RWPE1 (cell line): ENCODE measurements at regions not wholly inside any gene's neighbourhood (a gene's known extent, or its start where the extent isn't known, plus 50 kb on each side); places are given as distances from the start of the nearest gene placed in this dataset.

Experiments
- CTCF ChIA-PET: fragments of 350-600 bp; sonication (Branson Sonifier 250); formaldehyde crosslinking; extraction: SDS; loops from one replicate; lab custom pipeline; 2021; lab: Yijun Ruan, JAX
- POLR2A ChIA-PET: fragments of 400-600 bp; formaldehyde crosslinking; extraction: SDS; loops from one replicate; lab custom pipeline; 2020; ENCODE audit warnings: antibody characterized with exemption; ENCODE audit not compliant: low non-redundant PET; lab: Yijun Ruan, JAX
- DNase-seq: peaks from one replicate; pipeline ENCODE4 v3.0.0; 2012; ENCODE audit warnings: low spot score
- H3K27ac ChIP-seq: fragments of 450-650 bp; 2 replicates; pipeline ENCODE4 v1.5.1; 2017
- TF ChIP-seq, protein P1 (sequence below): fragments of 450-650 bp; conservative IDR thresholded peaks from 2 replicates; pipeline ENCODE4 v1.5.1; 2017; ENCODE audit warnings: low read depth, mild to moderate bottlenecking

- CTCF ChIA-PET, result no interaction called here
- H3K27ac ChIP-seq, result no peak overlapping the region
- POLR2A ChIA-PET, result no interaction called here
- TF ChIP-seq, protein P1, sequence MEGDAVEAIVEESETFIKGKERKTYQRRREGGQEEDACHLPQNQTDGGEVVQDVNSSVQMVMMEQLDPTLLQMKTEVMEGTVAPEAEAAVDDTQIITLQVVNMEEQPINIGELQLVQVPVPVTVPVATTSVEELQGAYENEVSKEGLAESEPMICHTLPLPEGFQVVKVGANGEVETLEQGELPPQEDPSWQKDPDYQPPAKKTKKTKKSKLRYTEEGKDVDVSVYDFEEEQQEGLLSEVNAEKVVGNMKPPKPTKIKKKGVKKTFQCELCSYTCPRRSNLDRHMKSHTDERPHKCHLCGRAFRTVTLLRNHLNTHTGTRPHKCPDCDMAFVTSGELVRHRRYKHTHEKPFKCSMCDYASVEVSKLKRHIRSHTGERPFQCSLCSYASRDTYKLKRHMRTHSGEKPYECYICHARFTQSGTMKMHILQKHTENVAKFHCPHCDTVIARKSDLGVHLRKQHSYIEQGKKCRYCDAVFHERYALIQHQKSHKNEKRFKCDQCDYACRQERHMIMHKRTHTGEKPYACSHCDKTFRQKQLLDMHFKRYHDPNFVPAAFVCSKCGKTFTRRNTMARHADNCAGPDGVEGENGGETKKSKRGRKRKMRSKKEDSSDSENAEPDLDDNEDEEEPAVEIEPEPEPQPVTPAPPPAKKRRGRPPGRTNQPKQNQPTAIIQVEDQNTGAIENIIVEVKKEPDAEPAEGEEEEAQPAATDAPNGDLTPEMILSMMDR, result no peak
- DNase-seq, result no peak
These were observed 1130.4 kb upstream of the SLC10A2 start for GRCh38 chr13:104196611-104197010.

DNA sequence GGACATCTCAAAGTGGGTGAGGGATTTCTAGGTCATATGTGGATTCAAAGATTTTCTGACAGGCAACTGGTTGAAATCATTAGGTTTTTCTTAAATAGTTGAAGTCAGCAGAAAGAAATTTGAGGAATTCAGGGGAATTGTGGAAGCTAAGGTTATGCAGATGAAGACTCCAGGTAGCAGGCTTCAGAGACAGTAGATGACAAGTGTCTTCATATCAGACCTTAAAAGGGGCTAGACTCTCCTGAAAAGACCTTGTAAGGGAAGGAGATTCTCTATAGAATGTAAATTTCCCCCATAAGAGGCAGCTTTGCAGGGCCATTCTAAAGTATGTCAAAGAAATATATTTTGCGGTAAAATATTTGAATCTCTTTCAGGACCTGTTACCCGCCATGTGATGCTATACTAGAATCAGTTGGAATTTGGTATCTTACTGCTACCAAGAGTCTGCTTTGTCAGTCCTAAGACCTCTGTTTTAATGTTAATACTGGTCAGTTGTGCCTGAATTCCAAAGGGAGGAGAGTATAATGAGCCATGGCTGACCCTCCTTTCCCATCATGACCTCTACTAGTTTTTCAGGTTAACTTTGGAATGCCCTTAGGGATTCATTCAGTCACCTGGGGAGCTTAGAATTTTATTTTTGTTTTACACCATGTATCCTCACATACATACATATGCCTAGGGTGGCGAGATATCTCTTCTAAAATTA is 1115.5 kb upstream of the SLC10A2 start:
- ChIA-PET POLR2A (no interaction called here), CTCF (interaction anchor here (0.6 kb wide), 1 partner anchor 1046 kb away, joined by 3 read pairs; no protein-coding TSS in a partner anchor)
- TF ChIP-seq, protein P1, result no peak
- DNase-seq, result no peak
- H3K27ac ChIP-seq, result no peak overlapping the region

GRCh38 chr13:104170980-104171555 is 1104.9 kb upstream of the SLC10A2 start:
- no peak overlapping the region for H3K27ac ChIP-seq
- POLR2A ChIA-PET, result no interaction called here
- CTCF ChIA-PET, result interaction anchor here (0.8 kb wide), 1 partner anchor 1452 kb away, joined by 3 read pairs; no protein-coding TSS in a partner anchor
- TF ChIP-seq, protein P1, result no peak
- DNase-seq, result no peak

DNA sequence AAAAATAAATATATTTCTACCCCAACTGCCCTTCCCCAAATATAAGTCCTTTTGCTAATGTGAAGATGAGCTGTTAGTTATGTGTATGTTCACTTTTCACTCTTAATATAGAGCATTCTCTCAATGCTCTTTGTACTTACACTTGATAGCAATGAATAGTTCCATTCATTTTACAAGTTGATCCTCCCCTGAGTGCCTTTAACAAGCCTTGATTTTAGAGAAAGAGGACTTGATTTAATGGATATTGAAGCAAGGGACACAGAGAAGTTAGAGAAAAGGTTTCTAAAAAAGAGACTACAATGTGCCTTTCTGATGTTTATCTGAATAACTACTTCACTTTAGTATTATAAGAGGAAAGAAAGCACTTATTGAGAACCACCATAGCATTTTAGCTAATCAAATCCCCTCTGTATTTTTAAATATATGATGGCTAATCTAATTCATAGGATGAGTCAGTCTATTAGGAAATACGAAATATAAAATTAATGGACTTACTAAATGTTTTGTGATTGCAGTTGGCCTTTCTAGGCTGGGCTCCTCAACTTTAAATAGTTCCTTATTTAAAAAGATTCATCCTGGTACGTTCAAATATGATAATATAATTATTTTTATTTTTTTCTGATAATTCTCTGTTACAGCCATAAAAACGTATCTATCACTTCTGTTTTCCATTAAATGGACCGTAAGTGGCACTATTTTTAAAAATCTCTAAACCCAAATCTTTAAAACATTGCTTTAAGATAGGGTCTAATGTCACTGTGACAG is 1097.8 kb upstream of the SLC10A2 start:
- no peak overlapping the region for H3K27ac ChIP-seq
- TF ChIP-seq, protein P1, result no peak
- ChIA-PET POLR2A (no interaction called here), CTCF (no interaction called here)
- DNase-seq, result no peak

DNA sequence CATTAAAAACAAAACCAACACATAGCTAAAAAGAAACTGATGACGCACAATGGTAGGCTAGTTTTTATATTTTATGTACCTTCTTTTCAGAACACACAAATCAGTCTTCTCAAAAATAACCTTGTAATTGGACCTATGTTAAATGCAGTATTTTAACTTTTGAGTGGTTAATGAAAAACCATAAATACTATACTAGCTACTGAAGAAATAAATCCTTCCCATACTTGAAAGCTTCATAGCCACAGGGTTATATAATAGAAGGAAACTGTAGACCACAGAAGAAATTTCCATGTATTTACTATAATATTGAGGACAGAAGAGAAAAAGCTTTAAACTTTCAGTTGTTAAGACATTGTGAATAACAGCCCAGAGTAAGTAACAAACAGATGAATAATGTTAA is 1094.3 kb upstream of the SLC10A2 start:
- H3K27ac ChIP-seq, result no peak overlapping the region
- ChIA-PET POLR2A (no interaction called here), CTCF (no interaction called here)
- TF ChIP-seq, protein P1, result no peak
- no peak for DNase-seq

DNA sequence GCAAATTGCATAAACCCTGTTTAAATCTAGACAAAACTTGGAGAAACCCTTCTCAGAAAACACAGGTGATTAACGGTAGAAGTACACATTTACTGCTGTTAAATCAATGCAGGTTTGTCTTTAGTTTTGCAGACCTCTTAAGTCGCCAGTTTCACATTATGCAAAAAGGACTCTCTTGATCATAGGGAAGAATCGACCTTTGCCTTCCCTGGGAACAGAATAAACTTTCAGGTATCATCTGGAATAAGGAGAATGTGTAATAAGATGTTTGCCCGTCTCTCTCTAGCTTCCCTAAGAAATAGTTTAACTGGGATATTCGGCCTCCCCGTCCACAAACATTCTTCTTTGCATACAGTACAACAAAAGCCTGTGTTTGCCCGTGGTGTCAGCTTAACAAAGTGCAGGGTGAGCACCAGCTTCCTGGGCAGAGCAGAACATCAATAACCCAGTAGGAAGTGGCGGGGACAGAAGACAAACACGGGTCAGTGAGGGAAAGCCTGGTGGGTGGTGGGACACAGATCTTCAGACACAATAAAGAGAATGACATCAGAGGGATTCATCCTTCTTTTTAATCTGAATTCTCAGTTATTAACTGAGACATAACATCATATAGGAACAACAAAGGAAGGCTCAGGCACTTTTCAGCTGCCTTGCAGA is 1077.7 kb upstream of the SLC10A2 start:
- TF ChIP-seq, protein P1, result no peak
- no peak for DNase-seq
- H3K27ac ChIP-seq, result no peak overlapping the region
- POLR2A ChIA-PET, result no interaction called here
- CTCF ChIA-PET, result no interaction called here
